Astrocyte of the spinal cord (primary cell): ENCODE measurements at regions not wholly inside any gene's neighbourhood (a gene's known extent, or its start where the extent isn't known, plus 50 kb on each side); places are given as distances from the start of the nearest gene placed in this dataset.
"Not testable (repeated sequence)": the region's sequence is repeated elsewhere in the genome, so short reads cannot be mapped to it uniquely, and the experiment has no call there.

Experiments used
- DNase-seq: peaks from one replicate; pipeline ENCODE4 v3.0.0; 2011; ENCODE audit warnings: low read depth, low spot score
- H3K4me3 ChIP-seq: 2 replicates; pipeline ENCODE4 v1.5.1; 2011; ENCODE audit warnings: low read depth, mild to moderate bottlenecking, low read length, moderate library complexity
- in situ Hi-C: cut with HindIII; loops from 2 replicates; pipeline ENCODE4 v1.10.0; 2017; ENCODE audit warnings: low sequenced_read_pairs
- TF ChIP-seq, protein P1 (sequence below): IDR thresholded peaks from 2 replicates; pipeline ENCODE4 v1.5.1; 2012; ENCODE audit warnings: low read depth, mild to moderate bottlenecking, low read length, inconsistent platforms

DNA sequence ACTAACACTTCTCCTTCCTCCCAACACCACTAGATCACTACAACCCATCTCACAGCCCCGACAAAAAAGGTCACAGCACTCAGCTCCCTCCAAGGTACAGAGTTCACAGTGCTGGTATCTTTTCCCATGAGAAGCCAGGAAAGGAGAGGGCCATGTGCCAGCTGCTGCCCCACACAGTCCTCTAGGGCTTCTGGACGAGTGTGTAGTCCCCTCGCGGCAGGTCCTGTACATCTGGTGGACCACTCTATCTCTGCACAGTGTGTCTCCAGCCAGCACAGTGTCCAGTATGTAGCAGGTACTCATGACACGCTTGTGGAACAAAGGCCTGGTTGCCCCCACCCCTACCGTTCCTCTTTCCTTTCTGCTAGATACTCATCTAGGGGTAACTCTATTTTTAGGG is 134.4 kb upstream of the FOXN3 start:
- TF ChIP-seq, protein P1, sequence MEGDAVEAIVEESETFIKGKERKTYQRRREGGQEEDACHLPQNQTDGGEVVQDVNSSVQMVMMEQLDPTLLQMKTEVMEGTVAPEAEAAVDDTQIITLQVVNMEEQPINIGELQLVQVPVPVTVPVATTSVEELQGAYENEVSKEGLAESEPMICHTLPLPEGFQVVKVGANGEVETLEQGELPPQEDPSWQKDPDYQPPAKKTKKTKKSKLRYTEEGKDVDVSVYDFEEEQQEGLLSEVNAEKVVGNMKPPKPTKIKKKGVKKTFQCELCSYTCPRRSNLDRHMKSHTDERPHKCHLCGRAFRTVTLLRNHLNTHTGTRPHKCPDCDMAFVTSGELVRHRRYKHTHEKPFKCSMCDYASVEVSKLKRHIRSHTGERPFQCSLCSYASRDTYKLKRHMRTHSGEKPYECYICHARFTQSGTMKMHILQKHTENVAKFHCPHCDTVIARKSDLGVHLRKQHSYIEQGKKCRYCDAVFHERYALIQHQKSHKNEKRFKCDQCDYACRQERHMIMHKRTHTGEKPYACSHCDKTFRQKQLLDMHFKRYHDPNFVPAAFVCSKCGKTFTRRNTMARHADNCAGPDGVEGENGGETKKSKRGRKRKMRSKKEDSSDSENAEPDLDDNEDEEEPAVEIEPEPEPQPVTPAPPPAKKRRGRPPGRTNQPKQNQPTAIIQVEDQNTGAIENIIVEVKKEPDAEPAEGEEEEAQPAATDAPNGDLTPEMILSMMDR: no peak

DNA sequence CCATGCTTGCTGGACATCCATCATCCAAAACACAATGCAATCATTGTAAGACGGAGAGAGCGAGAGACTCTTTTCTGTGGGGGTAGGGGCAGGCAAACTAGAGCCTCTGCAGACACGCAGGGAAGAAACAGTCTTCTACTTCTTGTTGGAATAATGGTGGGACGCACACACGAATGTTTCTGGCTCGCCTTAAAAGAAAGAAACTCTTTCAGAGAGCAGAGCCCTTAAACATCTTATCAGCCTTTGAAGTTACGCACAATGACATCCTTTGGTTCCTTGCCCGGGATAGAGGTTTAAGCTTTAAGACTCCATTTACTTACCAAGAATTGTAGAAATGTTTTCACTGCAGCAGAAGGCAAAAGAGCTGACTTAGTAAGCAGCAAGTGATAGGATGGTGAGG is 133.8 kb upstream of the FOXN3 start:
- H3K4me3 ChIP-seq: no peak overlapping the region
- in situ Hi-C loops: no loop called here

More for the DNA sequence above, 134.4 kb upstream of the FOXN3 start:
- DNase-seq: no peak
- no peak overlapping the region for H3K4me3 ChIP-seq
- in situ Hi-C loops: no loop called here

DNA sequence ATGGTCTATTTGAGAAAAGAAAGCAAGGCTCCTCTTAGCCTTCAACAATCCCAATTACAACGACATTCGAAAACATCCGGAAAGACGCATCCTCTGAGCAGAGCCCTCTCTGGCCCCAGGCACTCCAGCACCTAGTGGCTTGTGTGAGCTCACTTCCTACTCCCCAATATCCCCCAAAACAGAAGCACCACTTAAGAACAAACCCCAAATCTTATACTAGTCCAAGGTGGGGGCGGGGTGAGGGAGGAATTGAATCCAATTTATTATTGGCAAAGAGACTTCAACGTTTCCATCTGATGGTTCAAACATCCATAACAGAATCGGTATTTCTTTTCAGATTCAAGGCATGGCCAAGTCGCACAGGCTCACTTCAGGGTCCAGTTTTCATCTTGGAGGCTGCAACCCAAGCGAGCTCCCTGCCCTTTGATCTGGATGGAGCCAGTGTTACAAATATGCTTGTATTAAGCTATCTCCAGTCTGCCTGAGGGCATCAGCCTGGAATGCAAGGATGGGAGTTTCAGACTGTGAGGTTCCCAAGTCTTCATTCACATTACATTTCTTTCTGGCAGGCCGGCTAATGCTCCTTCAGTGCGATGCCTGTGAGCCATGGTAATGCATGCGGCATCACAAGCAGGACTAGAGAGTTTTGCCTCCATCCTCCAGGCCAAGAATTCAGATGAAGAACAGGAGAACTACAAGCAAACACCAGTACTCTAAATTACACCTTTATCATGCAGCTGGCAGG is 132.5 kb upstream of the FOXN3 start:
- in situ Hi-C loops: no loop called here
- no peak overlapping the region for H3K4me3 ChIP-seq
- no peak for DNase-seq
- TF ChIP-seq, protein P1: no peak

More for the DNA sequence above, 133.8 kb upstream of the FOXN3 start:
- no peak for DNase-seq
- TF ChIP-seq, protein P1: no peak

DNA sequence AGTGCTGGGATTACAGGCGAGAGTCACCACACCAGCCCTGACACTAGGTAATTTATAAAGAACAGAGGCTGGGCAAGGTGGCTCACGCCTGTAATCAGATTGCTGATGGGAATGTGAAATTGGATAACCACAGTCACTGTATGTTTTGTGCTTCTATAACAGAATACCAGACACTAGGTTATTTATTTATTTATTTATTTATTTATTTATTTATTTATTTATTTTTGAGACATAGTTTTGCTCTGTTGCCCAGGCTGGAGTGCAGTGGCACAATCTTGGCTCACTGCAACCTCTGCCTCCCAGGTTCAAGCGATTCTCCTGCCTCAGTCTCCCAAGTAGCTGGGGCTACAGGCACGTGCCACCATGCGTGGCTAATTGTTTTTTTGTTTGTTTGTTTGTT is 130.0 kb upstream of the FOXN3 start:
- DNase-seq, H3K4me3 ChIP-seq, in situ Hi-C loops: not testable (repeated sequence)

DNA sequence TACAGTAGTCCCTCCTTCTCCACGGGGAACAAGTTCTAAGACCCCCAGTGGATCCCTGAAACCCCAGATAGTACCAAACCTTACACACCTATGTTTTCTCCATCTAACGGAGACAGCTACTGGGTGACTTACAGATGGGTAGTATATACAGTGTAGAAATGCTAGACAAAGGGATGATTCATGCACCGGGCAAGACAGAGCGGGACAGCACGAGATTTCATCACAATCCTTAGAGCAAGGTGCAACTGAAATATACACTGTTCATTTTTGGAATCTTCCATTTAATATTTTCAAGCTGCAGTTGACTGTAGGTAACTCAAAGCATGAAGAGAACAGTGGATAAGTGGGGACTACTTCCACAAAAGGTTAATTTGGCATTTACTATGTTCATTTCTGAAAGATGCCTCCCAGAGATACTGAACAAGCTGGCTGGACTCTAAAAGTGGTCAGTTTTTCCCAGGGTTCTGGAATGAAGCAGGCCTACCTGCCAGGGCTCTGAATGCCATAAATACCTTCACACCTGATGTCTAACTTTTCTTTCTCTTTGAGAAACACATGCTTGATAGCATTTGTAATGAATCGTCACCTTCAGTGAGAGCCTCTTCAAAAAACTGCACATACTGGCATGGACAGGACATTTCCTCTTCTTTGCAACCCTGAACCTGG is 127.7 kb upstream of the FOXN3 start:
- DNase-seq: no peak
- in situ Hi-C loops: no loop called here
- H3K4me3 ChIP-seq: no peak overlapping the region
- TF ChIP-seq, protein P1: no peak

DNA sequence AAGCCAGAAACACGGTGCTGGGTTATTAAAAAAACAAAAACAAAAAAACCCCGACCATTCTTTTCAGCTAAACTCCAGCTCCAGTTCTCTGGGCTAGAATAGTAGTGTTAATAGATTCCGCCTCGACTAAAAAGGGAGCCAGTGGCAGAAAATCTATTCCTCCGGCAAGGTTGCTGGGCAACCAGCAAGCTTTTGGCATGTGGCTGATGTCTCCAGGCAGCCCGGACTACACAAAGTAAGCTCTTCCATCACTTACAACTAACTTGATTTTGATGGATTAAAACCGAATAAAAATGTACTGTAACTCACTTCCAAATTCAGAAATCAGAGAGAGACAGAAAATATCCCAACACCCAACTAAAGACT is 126.4 kb upstream of the FOXN3 start:
- in situ Hi-C loops: no loop called here
- no peak overlapping the region for H3K4me3 ChIP-seq
- TF ChIP-seq, protein P1: no peak
- DNase-seq: peak; percentile 43

DNA sequence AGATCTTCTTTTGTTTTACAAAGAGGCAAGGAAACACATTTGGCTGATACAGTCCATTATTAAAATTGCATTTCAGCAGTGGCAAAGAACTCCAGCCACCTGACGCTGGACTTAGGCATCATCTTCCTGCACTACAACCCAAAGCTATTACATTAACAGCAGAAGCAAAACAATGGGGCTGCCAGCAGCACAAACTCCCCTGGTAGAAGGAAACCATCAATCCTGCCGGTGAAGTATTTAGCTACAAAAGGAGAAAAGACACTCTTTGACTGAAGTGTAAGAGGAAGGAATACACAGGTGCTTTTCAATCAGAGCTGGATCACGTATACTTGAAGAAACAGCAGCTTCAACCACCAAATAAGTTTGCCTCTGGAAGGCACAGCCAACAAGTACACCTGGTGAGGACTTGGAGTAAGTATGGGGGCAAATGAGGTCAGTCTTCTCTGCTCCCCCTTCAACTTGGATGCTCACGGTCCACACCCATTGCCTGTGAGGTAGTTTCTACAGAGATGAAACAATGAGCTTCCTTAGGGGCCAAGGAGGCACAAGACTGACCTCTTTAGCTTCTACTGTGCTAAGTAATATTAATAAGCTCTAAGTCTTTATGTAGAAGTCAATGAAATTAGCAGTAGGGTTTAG is 125.9 kb upstream of the FOXN3 start:
- in situ Hi-C loops: no loop called here
- H3K4me3 ChIP-seq: no peak overlapping the region
- no peak for DNase-seq
- TF ChIP-seq, protein P1: no peak
